ENCODE measurements at regions not wholly inside any gene's neighbourhood (a gene's known extent, or its start where the extent isn't known, plus 50 kb on each side); places are given as distances from the start of the nearest gene placed in this dataset.

DNA sequence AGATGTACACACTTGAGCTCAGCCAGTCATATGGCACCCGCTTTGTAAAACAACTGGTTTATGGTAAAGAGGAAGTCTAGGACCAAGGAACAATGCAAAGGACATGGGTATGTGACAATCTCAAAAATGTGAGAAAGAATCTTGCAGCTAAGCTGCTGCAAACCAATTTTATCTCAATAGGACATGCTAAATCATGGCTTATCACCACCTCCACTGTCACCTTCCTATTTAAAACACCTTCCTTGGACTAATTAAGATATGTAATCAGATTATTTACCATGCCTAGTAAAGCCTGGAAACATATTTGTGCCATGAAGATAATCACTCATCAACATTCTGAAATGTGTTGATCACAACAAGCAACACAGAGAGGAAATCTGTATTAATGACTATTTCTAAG lies 622.7 kb downstream of the CDH11 start:
- TF ChIP-seq, protein P1, sequence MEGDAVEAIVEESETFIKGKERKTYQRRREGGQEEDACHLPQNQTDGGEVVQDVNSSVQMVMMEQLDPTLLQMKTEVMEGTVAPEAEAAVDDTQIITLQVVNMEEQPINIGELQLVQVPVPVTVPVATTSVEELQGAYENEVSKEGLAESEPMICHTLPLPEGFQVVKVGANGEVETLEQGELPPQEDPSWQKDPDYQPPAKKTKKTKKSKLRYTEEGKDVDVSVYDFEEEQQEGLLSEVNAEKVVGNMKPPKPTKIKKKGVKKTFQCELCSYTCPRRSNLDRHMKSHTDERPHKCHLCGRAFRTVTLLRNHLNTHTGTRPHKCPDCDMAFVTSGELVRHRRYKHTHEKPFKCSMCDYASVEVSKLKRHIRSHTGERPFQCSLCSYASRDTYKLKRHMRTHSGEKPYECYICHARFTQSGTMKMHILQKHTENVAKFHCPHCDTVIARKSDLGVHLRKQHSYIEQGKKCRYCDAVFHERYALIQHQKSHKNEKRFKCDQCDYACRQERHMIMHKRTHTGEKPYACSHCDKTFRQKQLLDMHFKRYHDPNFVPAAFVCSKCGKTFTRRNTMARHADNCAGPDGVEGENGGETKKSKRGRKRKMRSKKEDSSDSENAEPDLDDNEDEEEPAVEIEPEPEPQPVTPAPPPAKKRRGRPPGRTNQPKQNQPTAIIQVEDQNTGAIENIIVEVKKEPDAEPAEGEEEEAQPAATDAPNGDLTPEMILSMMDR (conservative IDR thresholded peaks at IDR 0.05), result no peak
- no peak for TF ChIP-seq ZFX (IDR thresholded peaks at IDR 0.05)

Measured in C4-2B (cell line).